Esophagus squamous epithelium (tissue), 5 donors: ENCODE measurements at regions not wholly inside any gene's neighbourhood (a gene's known extent, or its start where the extent isn't known, plus 50 kb on each side); places are given as distances from the start of the nearest gene placed in this dataset.

Source experiments
- DNase-seq: peaks from one replicate; lab custom pipeline; 2025; lab: John Stamatoyannopoulos, UW
- H3K27ac ChIP-seq, 4 donors: fragments of 200-600 bp; sonication (generic); one replicate each; pipeline ENCODE4 v1.5.1; 2016 to 2019; ENCODE audit warnings: mild to moderate bottlenecking in 1 of 4
- H3K27me3 ChIP-seq, 4 donors: fragments of 200-600 bp; sonication (generic); 1 replicate in 3 of 4; 2 replicates in 1 of 4; pipeline versions ENCODE4 v1.5.1 to v1.6.0; 2017 to 2021; ENCODE audit warnings: antibody characterized with exemption in 1 of 4
- H3K36me3 ChIP-seq, 3 donors: fragments of 200-600 bp; sonication (generic); one replicate each; pipeline ENCODE4 v1.5.1; 2016 to 2019
- H3K4me1 ChIP-seq, 3 donors: fragments of 200-600 bp; sonication (generic); one replicate each; pipeline ENCODE4 v1.5.1; 2017 to 2019
- H3K4me3 ChIP-seq, 4 donors: fragments of 200-600 bp; sonication (generic); 1 replicate in 3 of 4; 2 replicates in 1 of 4; pipeline ENCODE4 v1.5.1; 2016 to 2019; ENCODE audit warnings: mild to moderate bottlenecking in 2 of 4, moderate library complexity in 1 of 4
- H3K9me3 ChIP-seq, 3 donors: fragments of 200-600 bp; sonication (generic); one replicate each; pipeline ENCODE4 v1.5.1; 2016 to 2019
- CTCF ChIP-seq, 6 experiments: fragments of 450-650 bp in 4 of 6; fragments of 200-600 bp in 2 of 6; sonication (generic) in 2 of 6; IDR thresholded peaks; one replicate each; pipeline ENCODE4 v1.5.1; 2016 to 2019; ENCODE audit warnings: antibody characterized with exemption in 6 of 6, mild to moderate bottlenecking in 4 of 6, moderate library complexity in 4 of 6
- POLR2A ChIP-seq, 4 donors: fragments of 450-650 bp; IDR thresholded peaks; one replicate each; pipeline ENCODE4 v1.6.1; 2017; ENCODE audit warnings: antibody characterized with exemption in 4 of 4, mild to moderate bottlenecking in 4 of 4, moderate library complexity in 3 of 4
- WGBS, 2 donors: methylation state at CpG; one replicate each; pipeline ENCODE4 v1.1.5; 2018; 5-methylcytosine and 5-hydroxymethylcytosine counted together
- intact Hi-C: fragments of 100-400 bp; cut with DNase I; formaldehyde crosslinking; loops from one replicate; pipeline ENCODE4 v1.15.0; 2022
- donor health status: DM: yes; HTN: yes; CAD: no.

GRCh38 chr5:57569601-57570000, 87.0 kb upstream of the ACTBL2 start:
- intact Hi-C loops = no loop called here
- TF ChIP-seq POLR2A (IDR thresholded peaks at IDR 0.05) = no peak
- TF ChIP-seq CTCF (IDR thresholded peaks at IDR 0.05) = no peak
- Histone ChIP-seq H3K27ac (no peak overlapping the region), H3K36me3 (no peaks in the 10 kb centered on the region), H3K27me3 (no peaks in the 10 kb centered on the region), H3K9me3 (no peaks in the 10 kb centered on the region), H3K4me1 (no peaks in the 10 kb centered on the region), H3K4me3 (no peak overlapping the region)
- no peak for DNase-seq
- WGBS, 2 donors = 31 to 69% methylated on average over 1 of the region's 1 CpG

GRCh38 chr5:57568136-57568535, 85.5 kb upstream of the ACTBL2 start:
- no peaks in the 10 kb centered on the region for H3K4me1 ChIP-seq
- no peaks in the 10 kb centered on the region for H3K9me3 ChIP-seq
- intact Hi-C loops = no loop called here
- no peak overlapping the region for H3K27ac ChIP-seq
- no peak for TF ChIP-seq CTCF (IDR thresholded peaks at IDR 0.05)
- no peak for TF ChIP-seq POLR2A (IDR thresholded peaks at IDR 0.05)
- 83 to 93% methylated on average over 3 of the region's 3 CpGs for WGBS, 2 donors
- DNase-seq = no peak
- H3K4me3 ChIP-seq = no peak overlapping the region
- H3K36me3 ChIP-seq = no peaks in the 10 kb centered on the region
- H3K27me3 ChIP-seq = no peaks in the 10 kb centered on the region

GRCh38 chr5:57566914-57567313, 84.3 kb upstream of the ACTBL2 start:
- no peak for DNase-seq
- H3K27me3 ChIP-seq = no peaks in the 10 kb centered on the region
- no peaks in the 10 kb centered on the region for H3K4me1 ChIP-seq
- H3K27ac ChIP-seq = no peak overlapping the region
- 65 to 68% methylated on average over 5 of the region's 5 CpGs for WGBS, 2 donors
- no peaks in the 10 kb centered on the region for H3K9me3 ChIP-seq
- no peaks in the 10 kb centered on the region for H3K36me3 ChIP-seq
- TF ChIP-seq POLR2A (IDR thresholded peaks at IDR 0.05) (no peak), CTCF (IDR thresholded peaks at IDR 0.05) (no peak)
- intact Hi-C loops = no loop called here
- no peak overlapping the region for H3K4me3 ChIP-seq

GRCh38 chr5:57561231-57561842, 78.7 kb upstream of the ACTBL2 start:
- no peak overlapping the region for H3K27ac ChIP-seq

More at GRCh38 chr5:57561231-57561842, 78.7 kb upstream of the ACTBL2 start:
- Histone ChIP-seq H3K27me3 (no peaks in the 10 kb centered on the region), H3K4me1 (no peaks in the 10 kb centered on the region), H3K4me3 (no peak overlapping the region), H3K9me3 (no peaks in the 10 kb centered on the region), H3K36me3 (no peaks in the 10 kb centered on the region)
- intact Hi-C loops = no loop called here
- DNase-seq = no peak
- WGBS, 2 donors = 40 to 64% methylated on average over 3 of the region's 3 CpGs
- no peak for TF ChIP-seq POLR2A (IDR thresholded peaks at IDR 0.05)
- no peak for TF ChIP-seq CTCF (IDR thresholded peaks at IDR 0.05)
